ENCODE measurements at regions not wholly inside any gene's neighbourhood (a gene's known extent, or its start where the extent isn't known, plus 50 kb on each side); places are given as distances from the start of the nearest gene placed in this dataset.

DNA sequence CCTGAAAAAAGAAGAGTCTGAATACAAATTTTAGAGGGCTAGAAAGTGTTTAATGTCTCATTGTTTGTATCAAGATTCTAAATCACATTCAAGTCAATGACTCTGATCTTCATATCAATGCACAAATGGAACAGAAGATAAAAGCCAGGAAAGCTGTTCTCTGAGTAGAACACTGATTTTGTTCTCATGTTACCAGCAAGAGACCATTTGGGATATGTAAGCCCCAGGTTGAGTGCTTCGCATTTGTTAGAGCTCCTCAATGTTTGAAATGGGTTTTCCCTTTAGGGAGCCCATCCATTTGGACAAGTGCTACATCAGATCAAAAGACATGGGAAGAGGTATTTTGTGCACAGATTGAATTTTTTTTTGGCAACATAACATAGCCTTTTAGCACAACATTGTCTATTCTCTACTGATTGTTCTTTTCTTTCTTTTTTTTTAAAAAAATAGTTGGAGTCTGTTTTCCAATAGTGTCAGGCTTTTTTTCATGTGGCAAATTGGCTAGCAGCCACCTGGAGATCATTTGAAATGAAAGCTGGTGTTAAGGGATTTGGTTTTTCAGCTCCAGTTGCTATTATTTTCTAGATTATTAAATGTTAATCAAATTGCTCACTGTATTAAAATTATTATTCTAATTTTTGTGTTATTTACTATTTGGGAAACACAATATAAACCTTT lies 74.5 kb upstream of the ZPLD1 start:
- ChIA-PET POLR2A (interaction anchor here (0.6 kb wide), 1 partner anchor 1989 kb away, joined by 3 read pairs; no protein-coding TSS in a partner anchor), CTCF (no interaction called here), SMC1A (ENCODE audit: uncharacterized antibody, unreplicated experiment) (interaction anchor here (1.3 kb wide), 1 partner anchor 131 kb away, joined by 4 read pairs; no protein-coding TSS in a partner anchor), RAD21 (ENCODE audit: unreplicated experiment) (interaction anchor here (0.7 kb wide), 1 partner anchor 56 kb away, joined by 3 read pairs; no protein-coding TSS in a partner anchor)
- intact Hi-C loops (cut with micrococcal nuclease; ENCODE audit: unreplicated experiment): no loop called here
- TF ChIP-seq SIX5 (IDR thresholded peaks at IDR 0.05; ENCODE audit: low read depth, low read length, severe bottlenecking): no peak
- no peak for TF ChIP-seq CBX5 (IDR thresholded peaks at IDR 0.05; ENCODE audit: low read depth)
- no peak for TF ChIP-seq NFYB (IDR thresholded peaks at IDR 0.05; ENCODE audit: insufficient read depth, low read depth, low read length)
- no peak for TF ChIP-seq FOS (IDR thresholded peaks at IDR 0.05; ENCODE audit: borderline replicate concordance, extremely low read depth, insufficient read length)
- TF ChIP-seq EZH2 (IDR thresholded peaks at IDR 0.05; ENCODE audit: borderline replicate concordance, control insufficient read depth, low read depth, low read length): no peak
- no peak for TF ChIP-seq TBL1XR1 (IDR thresholded peaks at IDR 0.05; ENCODE audit: low read depth, low read length)
- TF ChIP-seq ZSCAN29 (IDR thresholded peaks at IDR 0.05): no peak
- no peak for TF ChIP-seq SPI1 (IDR thresholded peaks at IDR 0.05; ENCODE audit: borderline replicate concordance, insufficient read depth, low read depth, low read length)
- TF ChIP-seq, protein P1, sequence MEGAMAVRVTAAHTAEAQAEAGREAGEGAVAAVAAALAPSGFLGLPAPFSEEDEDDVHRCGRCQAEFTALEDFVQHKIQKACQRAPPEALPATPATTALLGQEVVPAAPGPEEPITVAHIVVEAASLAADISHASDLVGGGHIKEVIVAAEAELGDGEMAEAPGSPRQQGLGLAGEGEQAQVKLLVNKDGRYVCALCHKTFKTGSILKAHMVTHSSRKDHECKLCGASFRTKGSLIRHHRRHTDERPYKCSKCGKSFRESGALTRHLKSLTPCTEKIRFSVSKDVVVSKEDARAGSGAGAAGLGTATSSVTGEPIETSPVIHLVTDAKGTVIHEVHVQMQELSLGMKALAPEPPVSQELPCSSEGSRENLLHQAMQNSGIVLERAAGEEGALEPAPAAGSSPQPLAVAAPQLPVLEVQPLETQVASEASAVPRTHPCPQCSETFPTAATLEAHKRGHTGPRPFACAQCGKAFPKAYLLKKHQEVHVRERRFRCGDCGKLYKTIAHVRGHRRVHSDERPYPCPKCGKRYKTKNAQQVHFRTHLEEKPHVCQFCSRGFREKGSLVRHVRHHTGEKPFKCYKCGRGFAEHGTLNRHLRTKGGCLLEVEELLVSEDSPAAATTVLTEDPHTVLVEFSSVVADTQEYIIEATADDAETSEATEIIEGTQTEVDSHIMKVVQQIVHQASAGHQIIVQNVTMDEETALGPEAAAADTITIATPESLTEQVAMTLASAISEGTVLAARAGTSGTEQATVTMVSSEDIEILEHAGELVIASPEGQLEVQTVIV (IDR thresholded peaks at IDR 0.05; ENCODE audit: borderline replicate concordance, partially characterized antibody): no peak
- no peaks in the 10 kb centered on the region for H4K20me1 ChIP-seq (ENCODE audit: control insufficient read depth, insufficient read depth)
- no peak overlapping the region for H2AFZ ChIP-seq (ENCODE audit: control insufficient read depth, low read depth, low read length)
- no peak for DNase-seq (ENCODE audit: low read depth, low spot score)
- H3K9me3 ChIP-seq (replicated peaks; ENCODE audit: control insufficient read depth, insufficient read depth, low read length): no peaks in the 10 kb centered on the region; the same call in 2 of the 3 replicates
- no TSS peak for BruUV-seq (replicated peaks)
- H3K4me1 ChIP-seq (ENCODE audit: control insufficient read depth, insufficient read depth, low read length): no peaks in the 10 kb centered on the region
- 50% methylated on average over 1 of the region's 1 CpG for WGBS (ENCODE audit: insufficient coverage, insufficient replicate concordance, low lambda C conversion rate, missing lambda C conversion rate)
- H3K4me2 ChIP-seq (ENCODE audit: control insufficient read depth, insufficient read depth): no peak overlapping the region
- in situ Hi-C loops (cut with MboI): no loop called here
- H3K9ac ChIP-seq (ENCODE audit: control insufficient read depth, insufficient read depth, low read length): no peak overlapping the region
- H3K27me3 ChIP-seq (replicated peaks in 1 of 2; ENCODE audit: control insufficient read depth in 2 of 2, insufficient read depth in 2 of 2, low read length in 1 of 2): no peaks in the 10 kb centered on the region
- H3K36me3 ChIP-seq (ENCODE audit: control insufficient read depth in 2 of 2, insufficient read depth in 2 of 2, low read length in 1 of 2): no peaks in the 10 kb centered on the region
- no peak for FAIRE-seq
- no peaks in the 10 kb centered on the region for H3K79me2 ChIP-seq (ENCODE audit: control insufficient read depth, insufficient read depth, low read length)
- no peak overlapping the region for H3K27ac ChIP-seq (ENCODE audit: control insufficient read depth, insufficient read depth)
- no peak for ATAC-seq
- no peak overlapping the region for H3K4me3 ChIP-seq
